HUES6 (cell line): ENCODE measurements at regions not wholly inside any gene's neighbourhood (a gene's known extent, or its start where the extent isn't known, plus 50 kb on each side); places are given as distances from the start of the nearest gene placed in this dataset.
A peak's percentile ranks its signal among the peaks of the same experiment; 100 is the strongest.

ENCODE experiments used
- H3K27ac ChIP-seq: 2 replicates; pipeline ENCODE4 v1.7.0; 2013; ENCODE audit warnings: low read depth, mild to moderate bottlenecking, low read length, inconsistent platforms
- H3K27me3 ChIP-seq: 2 replicates; pipeline ENCODE4 v1.6.1; 2013; ENCODE audit warnings: low read length; ENCODE audit not compliant: control insufficient read depth, insufficient read depth
- H3K36me3 ChIP-seq: 2 replicates; pipeline ENCODE4 v1.6.1; 2013; ENCODE audit warnings: low read length; ENCODE audit not compliant: control insufficient read depth, insufficient read depth
- H3K4me1 ChIP-seq: 2 replicates; pipeline ENCODE4 v1.6.1; 2013; ENCODE audit warnings: low read length; ENCODE audit not compliant: control insufficient read depth, insufficient read depth
- H3K4me3 ChIP-seq: 2 replicates; pipeline ENCODE4 v1.5.1; 2013; ENCODE audit warnings: low read depth, low read length
- H3K9ac ChIP-seq: one replicate; pipeline ENCODE4 v1.6.1; 2013; ENCODE audit warnings: mild to moderate bottlenecking, low read length
- H3K9me3 ChIP-seq: 2 replicates; pipeline ENCODE4 v1.6.1; 2013; ENCODE audit warnings: low read depth, low read length; ENCODE audit not compliant: control insufficient read depth, insufficient read depth

- Histone ChIP-seq H3K27ac (no peak overlapping the region), H3K27me3 (no peaks in the 10 kb centered on the region)
Observed at GRCh38 chr6:71164890-71165289, 123.7 kb upstream of the OGFRL1 start.

GRCh38 chr6:71168233-71168765 is 120.3 kb upstream of the OGFRL1 start:
- Histone ChIP-seq H3K4me3 (no peak overlapping the region), H3K4me1 (no peaks in the 10 kb centered on the region), H3K27ac (no peak overlapping the region), H3K36me3 (no peaks in the 10 kb centered on the region), H3K9me3 (no peaks in the 10 kb centered on the region), H3K27me3 (no peaks in the 10 kb centered on the region), H3K9ac (no peak overlapping the region)

More at GRCh38 chr6:71164890-71165289, 123.7 kb upstream of the OGFRL1 start:
- Histone ChIP-seq H3K36me3 (no peaks in the 10 kb centered on the region), H3K4me3 (no peak overlapping the region), H3K4me1 (no peaks in the 10 kb centered on the region), H3K9ac (no peak overlapping the region), H3K9me3 (no peaks in the 10 kb centered on the region)

GRCh38 chr6:71171497-71172070 is 117.0 kb upstream of the OGFRL1 start:
- H3K4me3 ChIP-seq: no peak overlapping the region
- no peak overlapping the region for H3K9ac ChIP-seq
- H3K27me3 ChIP-seq: no peaks in the 10 kb centered on the region
- H3K9me3 ChIP-seq: no peaks in the 10 kb centered on the region
- no peaks in the 10 kb centered on the region for H3K4me1 ChIP-seq
- H3K36me3 ChIP-seq: no peaks in the 10 kb centered on the region
- H3K27ac ChIP-seq: no peak overlapping the region

GRCh38 chr6:71179249-71179885 is 109.2 kb upstream of the OGFRL1 start:
- Histone ChIP-seq H3K27me3 (no peaks in the 10 kb centered on the region), H3K36me3 (no peaks in the 10 kb centered on the region), H3K4me3 (no peak overlapping the region), H3K4me1 (peaks cover 22% of the 10 kb centered on the region), H3K27ac (no peak overlapping the region), H3K9me3 (peaks cover 4% of the 10 kb centered on the region; the same call in 1 of the 2 replicates), H3K9ac (no peak overlapping the region)

- peaks cover 22% of the 10 kb centered on the region for H3K4me1 ChIP-seq
- H3K9ac ChIP-seq: no peak overlapping the region
- peak overlapping the region; percentile 49; the same call in 1 of the 2 replicates for H3K27ac ChIP-seq
- H3K27me3 ChIP-seq: no peaks in the 10 kb centered on the region
- H3K4me3 ChIP-seq: 0 out of 2 replicates have a peak overlapping the region, but pooled peaks have one; percentile 1
- peaks cover 4% of the 10 kb centered on the region; the same call in 1 of the 2 replicates for H3K9me3 ChIP-seq
- no peaks in the 10 kb centered on the region for H3K36me3 ChIP-seq
Observed at GRCh38 chr6:71181565-71181964, 107.0 kb upstream of the OGFRL1 start.

GRCh38 chr6:71187141-71187540 is 101.5 kb upstream of the OGFRL1 start:
- Histone ChIP-seq H3K9ac (no peak overlapping the region), H3K27me3 (no peaks in the 10 kb centered on the region), H3K36me3 (no peaks in the 10 kb centered on the region), H3K4me1 (peaks cover 2% of the 10 kb centered on the region), H3K4me3 (no peak overlapping the region), H3K27ac (no peak overlapping the region), H3K9me3 (peaks cover 4% of the 10 kb centered on the region; the same call in 1 of the 2 replicates)

GRCh38 chr6:71190809-71191208 is 97.8 kb upstream of the OGFRL1 start:
- no peaks in the 10 kb centered on the region for H3K9me3 ChIP-seq
- no peaks in the 10 kb centered on the region for H3K36me3 ChIP-seq
- no peaks in the 10 kb centered on the region for H3K27me3 ChIP-seq
- H3K9ac ChIP-seq: no peak overlapping the region
- H3K27ac ChIP-seq: no peak overlapping the region
- no peaks in the 10 kb centered on the region for H3K4me1 ChIP-seq
- H3K4me3 ChIP-seq: no peak overlapping the region

- no peaks in the 10 kb centered on the region for H3K27me3 ChIP-seq
- H3K27ac ChIP-seq: no peak overlapping the region
- no peaks in the 10 kb centered on the region for H3K9me3 ChIP-seq
- no peak overlapping the region for H3K4me3 ChIP-seq
- no peaks in the 10 kb centered on the region for H3K36me3 ChIP-seq
- peaks cover 12% of the 10 kb centered on the region; the same call in 1 of the 2 replicates for H3K4me1 ChIP-seq
- no peak overlapping the region for H3K9ac ChIP-seq
Observed at GRCh38 chr6:71194724-71195123, 93.9 kb upstream of the OGFRL1 start.

GRCh38 chr6:71197267-71197666 is 91.3 kb upstream of the OGFRL1 start:
- no peak overlapping the region for H3K4me3 ChIP-seq
- no peak overlapping the region for H3K27ac ChIP-seq
- 0 out of 2 replicates have a peak, but pooled peaks cover 3% of the 10 kb centered on the region for H3K9me3 ChIP-seq
- H3K9ac ChIP-seq: no peak overlapping the region
- H3K36me3 ChIP-seq: no peaks in the 10 kb centered on the region
- peaks cover 12% of the 10 kb centered on the region; the same call in 1 of the 2 replicates for H3K4me1 ChIP-seq
- H3K27me3 ChIP-seq: no peaks in the 10 kb centered on the region

GRCh38 chr6:71197780-71198179 is 90.8 kb upstream of the OGFRL1 start:
- no peaks in the 10 kb centered on the region for H3K27me3 ChIP-seq
- H3K4me3 ChIP-seq: no peak overlapping the region
- H3K9ac ChIP-seq: no peak overlapping the region
- peaks cover 12% of the 10 kb centered on the region; the same call in 1 of the 2 replicates for H3K4me1 ChIP-seq
- H3K27ac ChIP-seq: no peak overlapping the region
- H3K36me3 ChIP-seq: no peaks in the 10 kb centered on the region
- H3K9me3 ChIP-seq: 0 out of 2 replicates have a peak, but pooled peaks cover 3% of the 10 kb centered on the region

GRCh38 chr6:71198908-71199307 is 89.7 kb upstream of the OGFRL1 start:
- Histone ChIP-seq H3K4me3 (no peak overlapping the region), H3K4me1 (peaks cover 12% of the 10 kb centered on the region; the same call in 1 of the 2 replicates), H3K9ac (no peak overlapping the region), H3K27ac (no peak overlapping the region), H3K36me3 (no peaks in the 10 kb centered on the region), H3K27me3 (no peaks in the 10 kb centered on the region), H3K9me3 (0 out of 2 replicates have a peak, but pooled peaks cover 3% of the 10 kb centered on the region)
